IMR-90 (cell line): ENCODE measurements at regions not wholly inside any gene's neighbourhood (a gene's known extent, or its start where the extent isn't known, plus 50 kb on each side); places are given as distances from the start of the nearest gene placed in this dataset.

Experiments used
- BHLHE40 ChIP-seq: fragments of 150-350 bp; IDR thresholded peaks from 2 replicates; pipeline ENCODE4 v1.6.1; 2016; ENCODE audit warnings: mild to moderate bottlenecking, low read depth, low read length
- FOS ChIP-seq: fragments of 150-350 bp; IDR thresholded peaks from 2 replicates; pipeline ENCODE4 v1.6.1; 2016; ENCODE audit warnings: low read depth, low read length
- MAZ ChIP-seq: IDR thresholded peaks from 2 replicates; pipeline ENCODE4 v1.6.1; 2012; ENCODE audit warnings: low read depth, mild to moderate bottlenecking, low read length, improper control_type of control experiment, moderate library complexity, borderline replicate concordance
- POLR2A ChIP-seq: IDR thresholded peaks from 2 replicates; pipeline ENCODE4 v1.6.1; 2012; ENCODE audit warnings: mild to moderate bottlenecking, low read depth, low read length
- RAD21 ChIP-seq: IDR thresholded peaks from 2 replicates; pipeline ENCODE4 v1.6.1; 2012; ENCODE audit warnings: low read length, improper control_type of control experiment
- RCOR1 ChIP-seq: IDR thresholded peaks from 2 replicates; pipeline ENCODE4 v1.6.1; 2012; ENCODE audit warnings: mild to moderate bottlenecking, low read length, improper control_type of control experiment; ENCODE audit not compliant: insufficient replicate concordance
- RFX5 ChIP-seq: IDR thresholded peaks from 2 replicates; pipeline ENCODE4 v1.8.0; 2012; ENCODE audit warnings: low read depth, mild to moderate bottlenecking, low read length, moderate library complexity
- TF ChIP-seq, protein P1 (sequence below): conservative IDR thresholded peaks from 2 replicates; pipeline ENCODE4 v1.5.1; 2012; ENCODE audit warnings: mild to moderate bottlenecking, low read depth, low read length, improper control_type of control experiment
- TF ChIP-seq, protein P2 (sequence below): fragments of 150-350 bp; IDR thresholded peaks from 2 replicates; pipeline ENCODE4 v1.6.1; 2017; ENCODE audit warnings: mild to moderate bottlenecking, antibody characterized with exemption, low read length, low read depth

DNA sequence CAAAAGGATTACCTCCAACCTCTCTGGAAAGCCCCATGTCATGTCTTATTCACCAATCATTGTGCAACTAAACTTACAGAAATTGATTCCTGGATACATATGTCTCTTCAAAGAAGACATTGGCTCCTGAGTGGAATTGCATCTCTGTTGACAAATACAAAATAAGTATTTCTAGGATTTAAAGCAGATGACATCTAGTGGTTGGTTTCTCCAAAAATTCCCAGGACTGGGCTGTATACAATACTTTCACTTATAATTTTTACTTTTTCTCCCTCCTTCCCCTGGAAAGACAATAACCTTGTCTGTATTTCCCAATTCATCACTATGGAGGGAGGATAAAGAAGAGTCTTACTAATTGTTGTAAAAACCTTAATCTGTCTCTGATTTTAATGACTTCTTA is 1347.4 kb downstream of the NCAM2 start:
- TF ChIP-seq, protein P1, sequence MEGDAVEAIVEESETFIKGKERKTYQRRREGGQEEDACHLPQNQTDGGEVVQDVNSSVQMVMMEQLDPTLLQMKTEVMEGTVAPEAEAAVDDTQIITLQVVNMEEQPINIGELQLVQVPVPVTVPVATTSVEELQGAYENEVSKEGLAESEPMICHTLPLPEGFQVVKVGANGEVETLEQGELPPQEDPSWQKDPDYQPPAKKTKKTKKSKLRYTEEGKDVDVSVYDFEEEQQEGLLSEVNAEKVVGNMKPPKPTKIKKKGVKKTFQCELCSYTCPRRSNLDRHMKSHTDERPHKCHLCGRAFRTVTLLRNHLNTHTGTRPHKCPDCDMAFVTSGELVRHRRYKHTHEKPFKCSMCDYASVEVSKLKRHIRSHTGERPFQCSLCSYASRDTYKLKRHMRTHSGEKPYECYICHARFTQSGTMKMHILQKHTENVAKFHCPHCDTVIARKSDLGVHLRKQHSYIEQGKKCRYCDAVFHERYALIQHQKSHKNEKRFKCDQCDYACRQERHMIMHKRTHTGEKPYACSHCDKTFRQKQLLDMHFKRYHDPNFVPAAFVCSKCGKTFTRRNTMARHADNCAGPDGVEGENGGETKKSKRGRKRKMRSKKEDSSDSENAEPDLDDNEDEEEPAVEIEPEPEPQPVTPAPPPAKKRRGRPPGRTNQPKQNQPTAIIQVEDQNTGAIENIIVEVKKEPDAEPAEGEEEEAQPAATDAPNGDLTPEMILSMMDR: no peak
- TF ChIP-seq FOS (no peak), RAD21 (no peak), RFX5 (no peak), POLR2A (no peak), MAZ (no peak), RCOR1 (no peak), BHLHE40 (no peak)
- TF ChIP-seq, protein P2, sequence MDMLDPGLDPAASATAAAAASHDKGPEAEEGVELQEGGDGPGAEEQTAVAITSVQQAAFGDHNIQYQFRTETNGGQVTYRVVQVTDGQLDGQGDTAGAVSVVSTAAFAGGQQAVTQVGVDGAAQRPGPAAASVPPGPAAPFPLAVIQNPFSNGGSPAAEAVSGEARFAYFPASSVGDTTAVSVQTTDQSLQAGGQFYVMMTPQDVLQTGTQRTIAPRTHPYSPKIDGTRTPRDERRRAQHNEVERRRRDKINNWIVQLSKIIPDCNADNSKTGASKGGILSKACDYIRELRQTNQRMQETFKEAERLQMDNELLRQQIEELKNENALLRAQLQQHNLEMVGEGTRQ: no peak
